Inflammatory macrophage (primary cell): ENCODE measurements at regions not wholly inside any gene's neighbourhood (a gene's known extent, or its start where the extent isn't known, plus 50 kb on each side); places are given as distances from the start of the nearest gene placed in this dataset.
A peak's percentile ranks its signal among the peaks of the same experiment; 100 is the strongest.

Experiments used
- DNase-seq, 2 donors: peaks; one replicate each; pipeline ENCODE4 v3.0.0-alpha.2; 2020 to 2022

GRCh38 chr7:25279705-25280104 is 51.4 kb upstream of the NPVF start:
- DNase-seq = no peak

- no peak for DNase-seq
Observed at GRCh38 chr7:25280181-25280580, 51.9 kb upstream of the NPVF start.

GRCh38 chr7:25282194-25282593 is 53.9 kb upstream of the NPVF start:
- no peak for DNase-seq

GRCh38 chr7:25286756-25287155 is 58.5 kb upstream of the NPVF start:
- DNase-seq = no peak

GRCh38 chr7:25287291-25287690 is 59.0 kb upstream of the NPVF start:
- no peak for DNase-seq

- no peak for DNase-seq
Observed at GRCh38 chr7:25288556-25289307, 60.4 kb upstream of the NPVF start.

GRCh38 chr7:25289518-25289917 is 61.2 kb upstream of the NPVF start:
- no peak for DNase-seq

GRCh38 chr7:25294624-25295023 is 66.3 kb upstream of the NPVF start:
- no peak for DNase-seq

GRCh38 chr7:25295387-25295786 is 67.1 kb upstream of the NPVF start:
- no peak for DNase-seq

- no peak for DNase-seq
Observed at GRCh38 chr7:25296086-25296485, 67.8 kb upstream of the NPVF start.

- DNase-seq = no peak
Observed at GRCh38 chr7:25297278-25297677, 69.0 kb upstream of the NPVF start.

GRCh38 chr7:25303281-25304181 is 75.2 kb upstream of the NPVF start:
- DNase-seq = no peak

- no peak for DNase-seq
Observed at GRCh38 chr7:25304691-25305090, 76.4 kb upstream of the NPVF start.

GRCh38 chr7:25305831-25306230 is 77.5 kb upstream of the NPVF start:
- DNase-seq = no peak

- DNase-seq = no peak
Observed at GRCh38 chr7:25307624-25308023, 79.3 kb upstream of the NPVF start.

GRCh38 chr7:25308246-25308645 is 80.0 kb upstream of the NPVF start:
- DNase-seq = no peak

GRCh38 chr7:25308906-25309705 is 80.8 kb upstream of the NPVF start:
- DNase-seq = no peak

GRCh38 chr7:25310896-25311295 is 82.6 kb upstream of the NPVF start:
- no peak for DNase-seq

- no peak for DNase-seq
Observed at GRCh38 chr7:25311346-25311745, 83.1 kb upstream of the NPVF start.

GRCh38 chr7:25312968-25313367 is 84.7 kb upstream of the NPVF start:
- DNase-seq = no peak

GRCh38 chr7:25313526-25313925 is 85.2 kb upstream of the NPVF start:
- DNase-seq = peak; percentile 15 to 52

GRCh38 chr7:25314094-25314730 is 85.9 kb upstream of the NPVF start:
- DNase-seq = no peak
